Esophagus squamous epithelium (tissue), 5 donors: ENCODE measurements at regions not wholly inside any gene's neighbourhood (a gene's known extent, or its start where the extent isn't known, plus 50 kb on each side); places are given as distances from the start of the nearest gene placed in this dataset.
"Not testable (repeated sequence)": the region's sequence is repeated elsewhere in the genome, so short reads cannot be mapped to it uniquely, and the experiment has no call there.

Experiments used
- DNase-seq: peaks from one replicate; lab custom pipeline; 2025; lab: John Stamatoyannopoulos, UW
- H3K27ac ChIP-seq, 4 donors: fragments of 200-600 bp; sonication (generic); one replicate each; pipeline ENCODE4 v1.5.1; 2016 to 2019; ENCODE audit warnings: mild to moderate bottlenecking in 1 of 4
- H3K27me3 ChIP-seq, 4 donors: fragments of 200-600 bp; sonication (generic); 1 replicate in 3 of 4; 2 replicates in 1 of 4; pipeline versions ENCODE4 v1.5.1 to v1.6.0; 2017 to 2021; ENCODE audit warnings: antibody characterized with exemption in 1 of 4
- H3K36me3 ChIP-seq, 3 donors: fragments of 200-600 bp; sonication (generic); one replicate each; pipeline ENCODE4 v1.5.1; 2016 to 2019
- H3K4me1 ChIP-seq, 3 donors: fragments of 200-600 bp; sonication (generic); one replicate each; pipeline ENCODE4 v1.5.1; 2017 to 2019
- H3K4me3 ChIP-seq, 4 donors: fragments of 200-600 bp; sonication (generic); 1 replicate in 3 of 4; 2 replicates in 1 of 4; pipeline ENCODE4 v1.5.1; 2016 to 2019; ENCODE audit warnings: mild to moderate bottlenecking in 2 of 4, moderate library complexity in 1 of 4
- H3K9me3 ChIP-seq, 3 donors: fragments of 200-600 bp; sonication (generic); one replicate each; pipeline ENCODE4 v1.5.1; 2016 to 2019
- POLR2A ChIP-seq, 4 donors: fragments of 450-650 bp; IDR thresholded peaks; one replicate each; pipeline ENCODE4 v1.6.1; 2017; ENCODE audit warnings: antibody characterized with exemption in 4 of 4, mild to moderate bottlenecking in 4 of 4, moderate library complexity in 3 of 4
- WGBS, 2 donors: methylation state at CpG; one replicate each; pipeline ENCODE4 v1.1.5; 2018; 5-methylcytosine and 5-hydroxymethylcytosine counted together
- intact Hi-C: fragments of 100-400 bp; cut with DNase I; formaldehyde crosslinking; loops from one replicate; pipeline ENCODE4 v1.15.0; 2022
- TF ChIP-seq, protein P1 (sequence below), 6 experiments: fragments of 450-650 bp in 4 of 6; fragments of 200-600 bp in 2 of 6; sonication (generic) in 2 of 6; IDR thresholded peaks; one replicate each; pipeline ENCODE4 v1.5.1; 2016 to 2019; ENCODE audit warnings: antibody characterized with exemption in 6 of 6, mild to moderate bottlenecking in 4 of 6, moderate library complexity in 4 of 6
- donor health status: DM: yes; HTN: yes; CAD: no.

DNA sequence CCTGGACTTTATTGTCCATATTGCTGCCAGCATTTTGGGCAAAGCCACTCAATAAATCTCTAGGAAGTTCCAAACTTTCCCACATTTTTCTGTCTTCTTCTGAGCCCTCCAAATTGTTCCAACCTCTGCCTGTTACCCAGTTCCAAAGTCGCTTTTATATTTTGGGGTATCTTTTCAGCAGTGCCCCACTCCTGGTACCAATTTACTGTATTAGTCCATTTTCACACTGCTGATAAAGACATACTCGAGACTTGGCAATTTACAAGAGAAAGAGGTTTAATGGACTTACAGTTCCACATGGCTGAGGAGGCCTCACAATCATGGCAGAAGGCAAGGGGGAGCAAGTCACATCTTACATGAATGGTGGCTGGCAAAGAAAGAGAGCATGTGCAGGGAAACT, 53.4 kb downstream of the AHSP start:
- WGBS, 2 donors = 54 to 71% methylated on average over 1 to 2 of the region's 2 CpGs
- H3K27ac ChIP-seq, H3K27me3 ChIP-seq, intact Hi-C loops, H3K4me3 ChIP-seq, DNase-seq, H3K4me1 ChIP-seq, H3K36me3 ChIP-seq: not testable (repeated sequence)
- peaks cover 0 to 32% (median 0%) of the 10 kb centered on the region in 3 donors for H3K9me3 ChIP-seq

DNA sequence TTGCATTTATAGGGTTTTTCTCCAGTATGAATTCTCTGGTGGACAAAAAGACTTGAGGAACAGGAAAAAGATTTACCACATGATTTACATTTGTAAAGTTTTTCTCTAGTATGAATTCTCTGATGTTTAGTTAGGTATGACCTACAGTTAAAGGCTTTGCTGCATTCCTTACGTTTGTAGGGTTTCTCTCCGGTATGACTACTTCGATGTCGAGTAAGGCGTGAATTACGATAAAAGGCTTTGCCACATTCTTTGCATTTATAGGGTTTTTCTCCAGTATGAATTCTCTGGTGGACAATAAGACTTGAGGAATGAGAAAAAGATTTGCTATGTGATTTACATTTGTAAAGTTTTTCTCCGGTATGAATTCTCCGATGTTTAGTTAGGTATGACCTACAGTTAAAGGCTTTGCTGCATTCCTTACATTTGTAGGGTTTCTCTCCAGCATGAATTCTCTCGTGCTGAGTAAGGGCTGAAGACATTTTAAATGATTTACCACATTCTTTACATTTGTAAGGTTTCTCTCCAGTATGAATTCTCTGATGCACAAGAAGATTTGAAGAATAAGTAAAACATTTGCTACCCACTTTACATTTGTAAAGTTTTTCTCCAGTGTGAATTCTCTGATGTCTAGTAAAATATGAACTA, 74.2 kb downstream of the AHSP start:
- WGBS, 2 donors = 61 to 76% methylated on average over 9 of the region's 9 CpGs
- intact Hi-C loops = not testable (repeated sequence)

DNA sequence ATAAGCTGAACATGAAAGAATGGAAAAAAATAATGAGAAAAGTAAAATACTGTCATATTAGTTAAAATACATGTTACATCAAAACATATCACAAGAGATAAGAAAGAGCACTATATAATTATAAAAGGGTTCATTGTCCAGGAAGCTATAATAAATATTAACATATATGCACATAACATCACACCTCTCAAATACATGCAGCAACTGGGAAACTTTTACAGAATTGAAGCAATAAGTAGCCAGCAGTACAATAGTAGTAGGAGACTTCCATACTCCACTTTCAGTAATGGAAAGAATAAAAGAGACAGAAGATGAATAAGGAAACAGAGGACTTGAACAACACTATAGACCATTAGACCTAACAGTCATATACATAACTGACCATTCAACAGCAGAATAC, 90.4 kb downstream of the AHSP start:
- H3K36me3 ChIP-seq = no peaks in the 10 kb centered on the region
- peaks cover 0 to 6% (median 0%) of the 10 kb centered on the region in 3 donors for H3K9me3 ChIP-seq
- no peak overlapping the region for H3K4me3 ChIP-seq
- TF ChIP-seq, protein P1, sequence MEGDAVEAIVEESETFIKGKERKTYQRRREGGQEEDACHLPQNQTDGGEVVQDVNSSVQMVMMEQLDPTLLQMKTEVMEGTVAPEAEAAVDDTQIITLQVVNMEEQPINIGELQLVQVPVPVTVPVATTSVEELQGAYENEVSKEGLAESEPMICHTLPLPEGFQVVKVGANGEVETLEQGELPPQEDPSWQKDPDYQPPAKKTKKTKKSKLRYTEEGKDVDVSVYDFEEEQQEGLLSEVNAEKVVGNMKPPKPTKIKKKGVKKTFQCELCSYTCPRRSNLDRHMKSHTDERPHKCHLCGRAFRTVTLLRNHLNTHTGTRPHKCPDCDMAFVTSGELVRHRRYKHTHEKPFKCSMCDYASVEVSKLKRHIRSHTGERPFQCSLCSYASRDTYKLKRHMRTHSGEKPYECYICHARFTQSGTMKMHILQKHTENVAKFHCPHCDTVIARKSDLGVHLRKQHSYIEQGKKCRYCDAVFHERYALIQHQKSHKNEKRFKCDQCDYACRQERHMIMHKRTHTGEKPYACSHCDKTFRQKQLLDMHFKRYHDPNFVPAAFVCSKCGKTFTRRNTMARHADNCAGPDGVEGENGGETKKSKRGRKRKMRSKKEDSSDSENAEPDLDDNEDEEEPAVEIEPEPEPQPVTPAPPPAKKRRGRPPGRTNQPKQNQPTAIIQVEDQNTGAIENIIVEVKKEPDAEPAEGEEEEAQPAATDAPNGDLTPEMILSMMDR (IDR thresholded peaks at IDR 0.05) = no peak
- TF ChIP-seq POLR2A (IDR thresholded peaks at IDR 0.05) = no peak
- no peaks in the 10 kb centered on the region for H3K27me3 ChIP-seq
- DNase-seq = no peak
- H3K27ac ChIP-seq = no peak overlapping the region
- H3K4me1 ChIP-seq = no peaks in the 10 kb centered on the region
- intact Hi-C loops = no loop called here

More for the DNA sequence above, 74.2 kb downstream of the AHSP start:
- not testable (repeated sequence) for H3K36me3 ChIP-seq, DNase-seq, H3K27ac ChIP-seq, H3K27me3 ChIP-seq, H3K4me3 ChIP-seq, H3K4me1 ChIP-seq
- H3K9me3 ChIP-seq = peaks cover 0 to 87% (median 48%) of the 10 kb centered on the region in 3 donors

DNA sequence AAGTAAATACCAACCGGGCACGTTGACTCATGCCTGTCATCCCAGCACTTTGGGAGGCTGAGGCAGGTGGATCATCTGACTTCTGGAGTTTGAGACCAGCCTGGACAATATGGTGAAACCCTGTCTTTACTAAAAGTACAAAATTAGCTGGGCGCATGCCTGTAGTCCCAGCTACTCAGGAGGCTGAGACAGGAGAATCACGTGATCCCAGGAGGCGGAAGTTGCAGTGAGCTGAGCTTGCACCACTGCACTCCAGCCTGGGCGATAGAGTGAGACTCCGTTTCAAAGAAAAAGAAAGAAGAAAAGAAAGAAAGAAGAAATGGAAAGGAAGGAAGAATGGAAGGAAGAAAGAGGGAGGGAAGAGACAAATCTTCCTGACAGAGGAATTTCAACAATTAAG, 108.7 kb downstream of the AHSP start:
- H3K27me3 ChIP-seq = no peaks in the 10 kb centered on the region
- no peaks in the 10 kb centered on the region for H3K4me1 ChIP-seq
- intact Hi-C loops = no loop called here
- H3K36me3 ChIP-seq = no peaks in the 10 kb centered on the region
- no peak for TF ChIP-seq POLR2A (IDR thresholded peaks at IDR 0.05)
- TF ChIP-seq, protein P1 (IDR thresholded peaks at IDR 0.05) = no peak
- WGBS, 2 donors = 71 to 82% methylated on average over 6 to 7 of the region's 7 CpGs
- no peak overlapping the region for H3K27ac ChIP-seq
- no peak overlapping the region for H3K4me3 ChIP-seq
- DNase-seq = no peak
- no peaks in the 10 kb centered on the region for H3K9me3 ChIP-seq

DNA sequence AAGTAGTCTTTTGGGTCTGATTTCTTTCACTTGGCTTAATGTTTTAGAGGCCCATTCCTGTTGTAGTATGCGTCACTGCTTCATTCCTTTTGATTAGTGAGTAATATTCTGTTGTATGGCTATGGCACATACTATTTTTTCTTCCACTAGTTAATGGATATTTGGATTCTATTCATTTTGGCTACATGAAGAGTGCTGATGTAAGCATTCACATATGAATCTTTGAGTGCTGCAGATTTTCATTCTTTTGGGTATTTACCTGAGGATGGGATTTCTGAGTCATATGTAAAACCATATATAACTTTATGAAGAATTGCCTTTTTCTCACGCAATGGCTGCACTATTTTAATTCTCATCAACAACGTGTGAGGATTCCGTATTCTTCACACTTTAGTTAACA, 113.6 kb downstream of the AHSP start:
- Histone ChIP-seq H3K27ac (no peak overlapping the region), H3K9me3 (no peaks in the 10 kb centered on the region), H3K4me3 (no peak overlapping the region), H3K4me1 (no peaks in the 10 kb centered on the region), H3K36me3 (no peaks in the 10 kb centered on the region), H3K27me3 (peaks cover 0 to 3% (median 0%) of the 10 kb centered on the region in 4 donors)
- WGBS, 2 donors = 75 to 84% methylated on average over 4 of the region's 4 CpGs
- no peak for DNase-seq
- intact Hi-C loops = loop anchor here (10.0 kb wide), 1 partner anchor 46 kb away; no protein-coding TSS in a partner anchor
- no peak for TF ChIP-seq POLR2A (IDR thresholded peaks at IDR 0.05)
- TF ChIP-seq, protein P1 (IDR thresholded peaks at IDR 0.05) = no peak

DNA sequence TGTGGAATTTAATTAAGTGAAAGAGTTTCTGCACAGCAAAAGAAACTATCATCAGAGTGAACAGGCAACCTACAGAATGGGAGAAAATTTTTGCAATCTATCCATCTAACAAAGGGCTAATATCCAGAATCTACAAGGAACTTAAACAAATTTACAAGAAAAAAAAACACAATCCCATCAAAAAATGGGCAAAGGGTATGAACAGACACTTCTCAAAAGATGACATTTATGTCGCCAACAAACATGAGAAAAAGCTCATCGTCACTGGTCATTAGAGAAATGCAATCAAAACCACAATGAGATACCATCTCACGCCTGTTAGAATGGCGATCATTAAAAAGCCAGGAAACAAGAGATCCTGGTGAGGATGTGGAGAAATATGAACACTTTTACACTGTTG, 128.0 kb downstream of the AHSP start:
- H3K9me3 ChIP-seq, H3K27me3 ChIP-seq, H3K27ac ChIP-seq, DNase-seq, H3K36me3 ChIP-seq, intact Hi-C loops, H3K4me1 ChIP-seq, H3K4me3 ChIP-seq: not testable (repeated sequence)
- WGBS, 2 donors = 84 to 86% methylated on average over 4 of the region's 4 CpGs
